ENCODE measurements at regions not wholly inside any gene's neighbourhood (a gene's known extent, or its start where the extent isn't known, plus 50 kb on each side); places are given as distances from the start of the nearest gene placed in this dataset.

GRCh38 chr5:167352801-167353200, 938.6 kb upstream of the WWC1 start:
- intact Hi-C loops (cut with DNase I; ENCODE audit: low total_unique reads) (no loop called here), in situ Hi-C loops (cut with MboI; ENCODE audit: low pct_ligation_motif_present in 1 of 4, low pct_unique_long_range_greater_than_20kb in 1 of 4, low sequenced_read_pairs in 3 of 4) (no loop called here)
- 71 to 90% methylated on average over 7 to 10 of the region's 10 CpGs for WGBS, 2 donors (ENCODE audit: low coverage in 1 of 2)
- Histone ChIP-seq H3K27me3 (no peaks in the 10 kb centered on the region), H3K4me1 (no peaks in the 10 kb centered on the region), H3K27ac (no peak overlapping the region), H3K9me3 (no peaks in the 10 kb centered on the region), H3K4me3 (no peak overlapping the region), H3K36me3 (no peaks in the 10 kb centered on the region)
- DNase-seq = no peak
- TF ChIP-seq POLR2A (IDR thresholded peaks at IDR 0.05) = no peak
- TF ChIP-seq, protein P1, sequence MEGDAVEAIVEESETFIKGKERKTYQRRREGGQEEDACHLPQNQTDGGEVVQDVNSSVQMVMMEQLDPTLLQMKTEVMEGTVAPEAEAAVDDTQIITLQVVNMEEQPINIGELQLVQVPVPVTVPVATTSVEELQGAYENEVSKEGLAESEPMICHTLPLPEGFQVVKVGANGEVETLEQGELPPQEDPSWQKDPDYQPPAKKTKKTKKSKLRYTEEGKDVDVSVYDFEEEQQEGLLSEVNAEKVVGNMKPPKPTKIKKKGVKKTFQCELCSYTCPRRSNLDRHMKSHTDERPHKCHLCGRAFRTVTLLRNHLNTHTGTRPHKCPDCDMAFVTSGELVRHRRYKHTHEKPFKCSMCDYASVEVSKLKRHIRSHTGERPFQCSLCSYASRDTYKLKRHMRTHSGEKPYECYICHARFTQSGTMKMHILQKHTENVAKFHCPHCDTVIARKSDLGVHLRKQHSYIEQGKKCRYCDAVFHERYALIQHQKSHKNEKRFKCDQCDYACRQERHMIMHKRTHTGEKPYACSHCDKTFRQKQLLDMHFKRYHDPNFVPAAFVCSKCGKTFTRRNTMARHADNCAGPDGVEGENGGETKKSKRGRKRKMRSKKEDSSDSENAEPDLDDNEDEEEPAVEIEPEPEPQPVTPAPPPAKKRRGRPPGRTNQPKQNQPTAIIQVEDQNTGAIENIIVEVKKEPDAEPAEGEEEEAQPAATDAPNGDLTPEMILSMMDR (IDR thresholded peaks at IDR 0.05) = no peak
- TF ChIP-seq EP300 (IDR thresholded peaks at IDR 0.05; ENCODE audit: low read depth) = no peak
- TF ChIP-seq POLR2AphosphoS5 (IDR thresholded peaks at IDR 0.05) = no peak

DNA sequence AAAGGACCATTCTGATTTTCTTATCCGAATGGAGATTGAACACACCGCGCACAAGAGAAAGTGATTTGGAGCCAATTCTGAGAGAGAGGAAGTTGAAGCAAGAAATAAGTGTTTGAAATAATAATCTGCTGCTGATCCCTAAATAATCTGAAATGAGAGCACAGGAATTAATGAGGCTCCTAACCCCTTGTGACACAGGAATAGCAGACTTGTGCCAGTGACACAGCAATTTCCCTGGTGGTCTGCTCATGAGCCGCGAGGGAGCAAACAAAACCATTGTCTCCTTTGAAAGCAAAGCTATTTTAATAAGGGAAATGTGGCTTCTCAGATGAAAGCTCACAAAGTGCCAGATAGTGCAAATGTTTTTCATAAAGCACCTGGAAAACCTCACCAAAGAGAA, 936.1 kb upstream of the WWC1 start:
- 63 to 72% methylated on average over 5 of the region's 5 CpGs for WGBS, 2 donors (ENCODE audit: low coverage in 1 of 2)
- no peak for DNase-seq
- no peaks in the 10 kb centered on the region for H3K4me1 ChIP-seq
- no peaks in the 10 kb centered on the region for H3K27me3 ChIP-seq
- H3K4me3 ChIP-seq = no peak overlapping the region
- no peak overlapping the region for H3K27ac ChIP-seq
- in situ Hi-C loops (cut with MboI; ENCODE audit: low pct_ligation_motif_present in 1 of 4, low pct_unique_long_range_greater_than_20kb in 1 of 4, low sequenced_read_pairs in 3 of 4) = no loop called here
- no peaks in the 10 kb centered on the region for H3K36me3 ChIP-seq
- no peak for TF ChIP-seq EP300 (IDR thresholded peaks at IDR 0.05; ENCODE audit: low read depth)
- no peak for TF ChIP-seq POLR2A (IDR thresholded peaks at IDR 0.05)
- TF ChIP-seq POLR2AphosphoS5 (IDR thresholded peaks at IDR 0.05) = no peak
- TF ChIP-seq, protein P1 (IDR thresholded peaks at IDR 0.05) = no peak
- intact Hi-C loops (cut with DNase I; ENCODE audit: low total_unique reads) = no loop called here
- no peaks in the 10 kb centered on the region for H3K9me3 ChIP-seq

GRCh38 chr5:167356374-167356773, 935.1 kb upstream of the WWC1 start:
- Histone ChIP-seq H3K36me3 (no peaks in the 10 kb centered on the region), H3K27ac (no peak overlapping the region), H3K9me3 (no peaks in the 10 kb centered on the region), H3K27me3 (no peaks in the 10 kb centered on the region), H3K4me3 (no peak overlapping the region), H3K4me1 (no peaks in the 10 kb centered on the region)
- no peak for TF ChIP-seq POLR2AphosphoS5 (IDR thresholded peaks at IDR 0.05)
- no peak for TF ChIP-seq EP300 (IDR thresholded peaks at IDR 0.05; ENCODE audit: low read depth)
- TF ChIP-seq, protein P1 (IDR thresholded peaks at IDR 0.05) = no peak
- TF ChIP-seq POLR2A (IDR thresholded peaks at IDR 0.05) = no peak
- in situ Hi-C loops (cut with MboI; ENCODE audit: low pct_ligation_motif_present in 1 of 4, low pct_unique_long_range_greater_than_20kb in 1 of 4, low sequenced_read_pairs in 3 of 4) = no loop called here
- intact Hi-C loops (cut with DNase I; ENCODE audit: low total_unique reads) = no loop called here
- WGBS, 2 donors (ENCODE audit: low coverage in 1 of 2) = 75 to 79% methylated on average over 1 of the region's 1 CpG
- no peak for DNase-seq

- no peaks in the 10 kb centered on the region for H3K9me3 ChIP-seq
- in situ Hi-C loops (cut with MboI; ENCODE audit: low pct_ligation_motif_present in 1 of 4, low pct_unique_long_range_greater_than_20kb in 1 of 4, low sequenced_read_pairs in 3 of 4) (no loop called here), intact Hi-C loops (cut with DNase I; ENCODE audit: low total_unique reads) (no loop called here)
- H3K27ac ChIP-seq = no peak overlapping the region
- no peaks in the 10 kb centered on the region for H3K27me3 ChIP-seq
- H3K4me1 ChIP-seq = no peaks in the 10 kb centered on the region
- no peak overlapping the region for H3K4me3 ChIP-seq
- 56 to 76% methylated on average over 6 of the region's 6 CpGs for WGBS, 2 donors (ENCODE audit: low coverage in 1 of 2)
- TF ChIP-seq, protein P1 (IDR thresholded peaks at IDR 0.05) = no peak
- TF ChIP-seq POLR2AphosphoS5 (IDR thresholded peaks at IDR 0.05) = no peak
- TF ChIP-seq EP300 (IDR thresholded peaks at IDR 0.05; ENCODE audit: low read depth) = no peak
- no peak for TF ChIP-seq POLR2A (IDR thresholded peaks at IDR 0.05)
- DNase-seq = no peak
- H3K36me3 ChIP-seq = no peaks in the 10 kb centered on the region
Measured at GRCh38 chr5:167358868-167359492, 932.5 kb upstream of the WWC1 start.

All from transverse colon (tissue), 4 donors.